ENCODE measurements at regions not wholly inside any gene's neighbourhood (a gene's known extent, or its start where the extent isn't known, plus 50 kb on each side); places are given as distances from the start of the nearest gene placed in this dataset.

- Mint-ChIP-seq H3K9me3 (ENCODE audit: low read depth, unreplicated experiment) (no peaks in the 10 kb centered on the region), H3K4me1 (ENCODE audit: low read depth, unreplicated experiment) (no peaks in the 10 kb centered on the region), H3K36me3 (ENCODE audit: insufficient read depth, unreplicated experiment) (no peaks in the 10 kb centered on the region), H3K27me3 (ENCODE audit: unreplicated experiment) (no peaks in the 10 kb centered on the region), H3K4me3 (ENCODE audit: low read depth, unreplicated experiment) (no peak overlapping the region), H3K27ac (ENCODE audit: unreplicated experiment) (no peak overlapping the region)
- intact Hi-C loops (cut with micrococcal nuclease; ENCODE audit: unreplicated experiment), result no loop called here
- no peak for TF ChIP-seq CTCF (IDR thresholded peaks at IDR 0.05; ENCODE audit: unreplicated experiment)
- CTCF ChIA-PET, result no interaction called here
- no peak for DNase-seq
- BruUV-seq (replicated peaks), result no TSS peak
Measured at GRCh38 chr12:72098622-72099021, 160.0 kb downstream of the TPH2 start.

- H3K9me3 Mint-ChIP-seq (ENCODE audit: low read depth, unreplicated experiment), result no peaks in the 10 kb centered on the region
- TF ChIP-seq CTCF (IDR thresholded peaks at IDR 0.05; ENCODE audit: unreplicated experiment), result no peak
- no peak overlapping the region for H3K4me3 Mint-ChIP-seq (ENCODE audit: low read depth, unreplicated experiment)
- CTCF ChIA-PET, result no interaction called here
- no TSS peak for BruUV-seq (replicated peaks)
- H3K27me3 Mint-ChIP-seq (ENCODE audit: unreplicated experiment), result no peaks in the 10 kb centered on the region
- H3K27ac Mint-ChIP-seq (ENCODE audit: unreplicated experiment), result no peak overlapping the region
- intact Hi-C loops (cut with micrococcal nuclease; ENCODE audit: unreplicated experiment), result no loop called here
- H3K36me3 Mint-ChIP-seq (ENCODE audit: insufficient read depth, unreplicated experiment), result no peaks in the 10 kb centered on the region
- no peak for DNase-seq
- H3K4me1 Mint-ChIP-seq (ENCODE audit: low read depth, unreplicated experiment), result no peaks in the 10 kb centered on the region
Measured at GRCh38 chr12:72100854-72101253, 162.2 kb downstream of the TPH2 start.

GRCh38 chr12:72102150-72102549 lies 163.5 kb downstream of the TPH2 start:
- DNase-seq, result no peak
- CTCF ChIA-PET, result no interaction called here
- H3K9me3 Mint-ChIP-seq (ENCODE audit: low read depth, unreplicated experiment), result no peaks in the 10 kb centered on the region
- no TSS peak for BruUV-seq (replicated peaks)
- TF ChIP-seq CTCF (IDR thresholded peaks at IDR 0.05; ENCODE audit: unreplicated experiment), result no peak
- H3K36me3 Mint-ChIP-seq (ENCODE audit: insufficient read depth, unreplicated experiment), result no peaks in the 10 kb centered on the region
- intact Hi-C loops (cut with micrococcal nuclease; ENCODE audit: unreplicated experiment), result no loop called here
- H3K4me3 Mint-ChIP-seq (ENCODE audit: low read depth, unreplicated experiment), result no peak overlapping the region
- H3K27me3 Mint-ChIP-seq (ENCODE audit: unreplicated experiment), result no peaks in the 10 kb centered on the region
- no peak overlapping the region for H3K27ac Mint-ChIP-seq (ENCODE audit: unreplicated experiment)
- no peaks in the 10 kb centered on the region for H3K4me1 Mint-ChIP-seq (ENCODE audit: low read depth, unreplicated experiment)

- no peaks in the 10 kb centered on the region for H3K4me1 Mint-ChIP-seq (ENCODE audit: low read depth, unreplicated experiment)
- BruUV-seq (replicated peaks), result no TSS peak
- intact Hi-C loops (cut with micrococcal nuclease; ENCODE audit: unreplicated experiment), result no loop called here
- H3K27ac Mint-ChIP-seq (ENCODE audit: unreplicated experiment), result no peak overlapping the region
- H3K4me3 Mint-ChIP-seq (ENCODE audit: low read depth, unreplicated experiment), result no peak overlapping the region
- TF ChIP-seq CTCF (IDR thresholded peaks at IDR 0.05; ENCODE audit: unreplicated experiment), result no peak
- CTCF ChIA-PET, result interaction anchor here (1.9 kb wide), 1 partner anchor 13 kb away, joined by 5 read pairs; no protein-coding TSS in a partner anchor
- no peak for DNase-seq
- H3K27me3 Mint-ChIP-seq (ENCODE audit: unreplicated experiment), result no peaks in the 10 kb centered on the region
- no peaks in the 10 kb centered on the region for H3K36me3 Mint-ChIP-seq (ENCODE audit: insufficient read depth, unreplicated experiment)
- no peaks in the 10 kb centered on the region for H3K9me3 Mint-ChIP-seq (ENCODE audit: low read depth, unreplicated experiment)
Measured at GRCh38 chr12:72105849-72106248, 166.3 kb upstream of the TRHDE start.

Data from Calu3 (cell line).